Spleen (tissue), 11 donors: ENCODE measurements at regions not wholly inside any gene's neighbourhood (a gene's known extent, or its start where the extent isn't known, plus 50 kb on each side); places are given as distances from the start of the nearest gene placed in this dataset.

Experiments used
- DNase-seq: peaks from one replicate; pipeline ENCODE4 v3.0.0-alpha.2; 2020
- H3K27ac ChIP-seq, 8 donors: fragments of 200-600 bp; sonication (generic) in 7 of 8; 1 replicate in 4 of 8; 2 replicates in 4 of 8; pipeline versions ENCODE4 v1.5.0 to v1.8.0; 2016 to 2021; ENCODE audit warnings: inconsistent platforms in 4 of 8, mild to moderate bottlenecking in 4 of 8, moderate library complexity in 1 of 8
- H3K27me3 ChIP-seq, 7 donors: fragments of 200-600 bp; sonication (generic) in 6 of 7; replicated peaks in 1 of 7; 1 replicate in 4 of 7; 2 replicates in 3 of 7; pipeline versions ENCODE4 v1.5.0 to v1.8.0; 2016 to 2021; ENCODE audit warnings: inconsistent platforms in 3 of 7, mild to moderate bottlenecking in 1 of 7
- H3K36me3 ChIP-seq, 6 donors: fragments of 200-600 bp; sonication (generic) in 5 of 6; 1 replicate in 4 of 6; 2 replicates in 2 of 6; pipeline versions ENCODE4 v1.5.0 to v1.8.0; 2016 to 2021; ENCODE audit warnings: inconsistent platforms in 2 of 6
- H3K4me1 ChIP-seq, 6 donors: fragments of 200-600 bp; sonication (generic) in 5 of 6; 1 replicate in 3 of 6; 2 replicates in 3 of 6; pipeline versions ENCODE4 v1.5.0 to v1.8.0; 2016 to 2021; ENCODE audit warnings: inconsistent platforms in 3 of 6
- H3K4me3 ChIP-seq, 8 donors: fragments of 200-600 bp; sonication (generic) in 7 of 8; 1 replicate in 4 of 8; 2 replicates in 4 of 8; pipeline versions ENCODE4 v1.5.0 to v1.8.0; 2016 to 2021; ENCODE audit warnings: inconsistent platforms in 4 of 8, mild to moderate bottlenecking in 4 of 8, moderate library complexity in 2 of 8
- H3K9me3 ChIP-seq, 8 donors: fragments of 200-600 bp; sonication (generic) in 7 of 8; 1 replicate in 4 of 8; 2 replicates in 4 of 8; pipeline versions ENCODE4 v1.5.0 to v1.8.0; 2016 to 2021; ENCODE audit warnings: inconsistent platforms in 4 of 8
- CTCF ChIP-seq, 11 experiments: fragments of 200-600 bp in 7 of 11; fragments of 450-650 bp in 4 of 11; sonication (generic) in 4 of 11; IDR thresholded peaks in 8 of 11; conservative IDR thresholded peaks in 3 of 11; 1 replicate in 7 of 11; 2 replicates in 4 of 11; pipeline versions ENCODE4 v1.4.0 to v1.8.0; 2016 to 2021; ENCODE audit warnings: antibody characterized with exemption in 11 of 11, inconsistent platforms in 4 of 11, mild to moderate bottlenecking in 1 of 11
- POLR2A ChIP-seq, 3 donors: fragments of 450-650 bp; IDR thresholded peaks; one replicate each; pipeline ENCODE4 v1.5.1; 2017; ENCODE audit warnings: antibody characterized with exemption in 3 of 3, mild to moderate bottlenecking in 1 of 3
- POLR2AphosphoS5 ChIP-seq, 3 donors: sonication (generic); formaldehyde crosslinking; IDR thresholded peaks; one replicate each; pipeline ENCODE4 v1.5.1; 2017; ENCODE audit warnings: antibody characterized with exemption in 3 of 3
- WGBS, 5 donors: extraction: QIAGEN DNeasy Blood & Tissue Kit in 3 of 5; methylation state at CpG; one replicate each; pipeline versions ENCODE4 v1.1.5 to v1.1.7; 2013 to 2018; 5-methylcytosine and 5-hydroxymethylcytosine counted together
- intact Hi-C: fragments of 100-400 bp; cut with DNase I; formaldehyde crosslinking; loops from one replicate; pipeline ENCODE4 v1.15.0; 2023; ENCODE audit warnings: low total_unique reads
- donor health status: healthy with polysubstance abuse.
- donor health status: DM: no; HTN: no; CAD: no; lungs with moderate emphysema.
- donor health status: DM: no; HTN: no; CAD: no.
- donor health status: Bipolar disorder and iron deficiency.
- donor health status: healthy.
- donor health status: DM: no; HTN: no; CAD: no.
- donor health status: DM: yes; HTN: yes; CAD: no.

GRCh38 chr3:101100361-101101009, 107.3 kb upstream of the ABI3BP start:
- no peak for DNase-seq
- 43 to 91% (median 57%) methylated on average over 2 of the region's 2 CpGs for WGBS, 5 donors
- no peaks in the 10 kb centered on the region for H3K36me3 ChIP-seq
- H3K27ac ChIP-seq, result no peak overlapping the region
- no peaks in the 10 kb centered on the region for H3K4me1 ChIP-seq
- H3K4me3 ChIP-seq, result no peak overlapping the region
- no peaks in the 10 kb centered on the region for H3K9me3 ChIP-seq
- TF ChIP-seq CTCF (IDR thresholded peaks at IDR 0.05 in 8 of 11, conservative IDR thresholded peaks at IDR 0.05 in 3 of 11) (no peak), POLR2AphosphoS5 (IDR thresholded peaks at IDR 0.05) (no peak), POLR2A (IDR thresholded peaks at IDR 0.05) (no peak)
- H3K27me3 ChIP-seq, result peaks cover 0 to 6% (median 0%) of the 10 kb centered on the region in 7 donors
- intact Hi-C loops, result no loop called here

GRCh38 chr3:101099791-101100190, 106.6 kb upstream of the ABI3BP start:
- H3K36me3 ChIP-seq, result no peaks in the 10 kb centered on the region
- H3K4me1 ChIP-seq, result no peaks in the 10 kb centered on the region
- H3K9me3 ChIP-seq, result no peaks in the 10 kb centered on the region
- no peak for TF ChIP-seq POLR2A (IDR thresholded peaks at IDR 0.05)
- TF ChIP-seq POLR2AphosphoS5 (IDR thresholded peaks at IDR 0.05), result no peak
- no peak for TF ChIP-seq CTCF (IDR thresholded peaks at IDR 0.05 in 8 of 11, conservative IDR thresholded peaks at IDR 0.05 in 3 of 11)
- 81 to 93% (median 88%) methylated on average over 3 of the region's 3 CpGs for WGBS, 5 donors
- no peak for DNase-seq
- intact Hi-C loops, result no loop called here
- H3K27me3 ChIP-seq, result peaks cover 0 to 6% (median 0%) of the 10 kb centered on the region in 7 donors
- H3K27ac ChIP-seq, result no peak overlapping the region
- H3K4me3 ChIP-seq, result no peak overlapping the region

- H3K9me3 ChIP-seq, result no peaks in the 10 kb centered on the region
- no peaks in the 10 kb centered on the region for H3K27me3 ChIP-seq
- no peaks in the 10 kb centered on the region for H3K4me1 ChIP-seq
- no peak overlapping the region for H3K27ac ChIP-seq
- no peak for TF ChIP-seq POLR2AphosphoS5 (IDR thresholded peaks at IDR 0.05)
- no peak for TF ChIP-seq CTCF (IDR thresholded peaks at IDR 0.05 in 8 of 11, conservative IDR thresholded peaks at IDR 0.05 in 3 of 11)
- no peak for DNase-seq
- no peak overlapping the region for H3K4me3 ChIP-seq
- WGBS, 5 donors, result 79 to 88% (median 86%) methylated on average over 2 of the region's 2 CpGs
- intact Hi-C loops, result no loop called here
- H3K36me3 ChIP-seq, result no peaks in the 10 kb centered on the region
These were observed 103.2 kb upstream of the ABI3BP start for GRCh38 chr3:101096444-101096843.

DNA sequence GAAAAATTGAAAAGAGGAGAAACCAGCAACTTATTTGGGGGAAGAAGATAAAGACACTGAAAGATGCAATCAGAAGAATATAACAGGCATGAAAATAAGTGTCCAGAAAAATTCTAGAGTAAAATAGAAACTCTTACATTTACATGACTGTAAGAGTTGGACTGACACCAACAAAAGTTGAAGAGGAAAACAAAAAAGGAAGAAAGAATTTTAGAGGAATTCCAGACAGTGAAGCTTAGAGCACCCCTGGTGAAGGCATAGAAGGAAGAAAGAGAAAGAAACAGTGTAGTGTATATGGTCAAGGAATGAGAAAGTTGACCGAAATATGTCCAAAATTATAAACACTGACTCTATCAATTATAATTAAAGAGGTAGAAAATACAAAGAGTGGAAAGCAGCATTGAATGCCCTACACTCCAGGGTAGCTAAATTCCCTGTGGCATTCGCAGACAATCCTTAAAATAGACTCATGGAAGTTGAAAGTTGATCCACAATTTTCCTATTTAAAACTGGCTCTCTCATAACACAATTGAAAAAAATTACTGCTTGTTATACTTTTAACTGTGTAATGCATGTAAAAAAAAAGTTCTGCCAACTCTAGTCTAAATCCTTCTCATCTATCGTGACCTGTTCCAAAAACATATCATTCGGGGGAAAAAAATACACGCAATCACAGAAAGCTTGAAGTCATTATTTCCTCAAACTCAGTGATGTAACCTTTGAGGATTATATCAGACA, 102.6 kb upstream of the ABI3BP start:
- intact Hi-C loops, result no loop called here
- no peak overlapping the region for H3K27ac ChIP-seq

More for the DNA sequence above, 102.6 kb upstream of the ABI3BP start:
- TF ChIP-seq POLR2A (IDR thresholded peaks at IDR 0.05), result no peak
- TF ChIP-seq POLR2AphosphoS5 (IDR thresholded peaks at IDR 0.05), result no peak
- TF ChIP-seq CTCF (IDR thresholded peaks at IDR 0.05 in 8 of 11, conservative IDR thresholded peaks at IDR 0.05 in 3 of 11), result no peak
- no peak overlapping the region for H3K4me3 ChIP-seq
- no peak for DNase-seq
- no peaks in the 10 kb centered on the region for H3K27me3 ChIP-seq
- H3K4me1 ChIP-seq, result no peaks in the 10 kb centered on the region
- no peaks in the 10 kb centered on the region for H3K36me3 ChIP-seq
- H3K9me3 ChIP-seq, result no peaks in the 10 kb centered on the region
- 82 to 90% (median 87%) methylated on average over 5 of the region's 5 CpGs for WGBS, 5 donors
